ENCODE measurements at regions not wholly inside any gene's neighbourhood (a gene's known extent, or its start where the extent isn't known, plus 50 kb on each side); places are given as distances from the start of the nearest gene placed in this dataset.

DNA sequence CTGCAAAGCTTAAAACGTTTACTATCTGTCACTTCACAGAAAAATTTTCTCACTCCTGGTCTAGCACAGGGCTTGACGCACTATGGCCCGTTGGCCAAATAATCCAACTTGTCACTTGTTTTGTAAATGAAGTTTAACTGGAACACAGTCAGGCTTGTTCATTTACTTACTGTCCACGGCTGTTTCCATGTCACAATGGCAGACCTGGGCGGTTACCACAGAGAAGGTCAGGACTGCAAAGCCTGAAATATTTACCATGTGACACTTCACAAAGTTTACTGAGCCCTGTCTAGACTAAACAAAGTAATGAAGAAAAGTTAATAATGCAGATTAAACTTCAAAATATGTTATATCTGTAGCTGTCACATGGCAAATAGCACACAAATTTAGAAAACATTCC is 273.0 kb upstream of the GYPC start:
- TF ChIP-seq, protein P1, sequence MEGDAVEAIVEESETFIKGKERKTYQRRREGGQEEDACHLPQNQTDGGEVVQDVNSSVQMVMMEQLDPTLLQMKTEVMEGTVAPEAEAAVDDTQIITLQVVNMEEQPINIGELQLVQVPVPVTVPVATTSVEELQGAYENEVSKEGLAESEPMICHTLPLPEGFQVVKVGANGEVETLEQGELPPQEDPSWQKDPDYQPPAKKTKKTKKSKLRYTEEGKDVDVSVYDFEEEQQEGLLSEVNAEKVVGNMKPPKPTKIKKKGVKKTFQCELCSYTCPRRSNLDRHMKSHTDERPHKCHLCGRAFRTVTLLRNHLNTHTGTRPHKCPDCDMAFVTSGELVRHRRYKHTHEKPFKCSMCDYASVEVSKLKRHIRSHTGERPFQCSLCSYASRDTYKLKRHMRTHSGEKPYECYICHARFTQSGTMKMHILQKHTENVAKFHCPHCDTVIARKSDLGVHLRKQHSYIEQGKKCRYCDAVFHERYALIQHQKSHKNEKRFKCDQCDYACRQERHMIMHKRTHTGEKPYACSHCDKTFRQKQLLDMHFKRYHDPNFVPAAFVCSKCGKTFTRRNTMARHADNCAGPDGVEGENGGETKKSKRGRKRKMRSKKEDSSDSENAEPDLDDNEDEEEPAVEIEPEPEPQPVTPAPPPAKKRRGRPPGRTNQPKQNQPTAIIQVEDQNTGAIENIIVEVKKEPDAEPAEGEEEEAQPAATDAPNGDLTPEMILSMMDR (IDR thresholded peaks at IDR 0.05) = no peak
- no peak for TF ChIP-seq POLR2A (IDR thresholded peaks at IDR 0.05)
